IMR-90 (cell line): ENCODE measurements at regions not wholly inside any gene's neighbourhood (a gene's known extent, or its start where the extent isn't known, plus 50 kb on each side); places are given as distances from the start of the nearest gene placed in this dataset.

Experiments
- ATAC-seq: fragments of 200-7000 bp; cut with Tn5 transposase; 2 replicates; pipeline ENCODE4 v1.9.1; 2020; ENCODE audit warnings: low read depth, mild to moderate bottlenecking, moderate library complexity
- BruUV-seq: library from RNA; stranded (reverse); fragments of 400-500 nt; replicated peaks from 2 replicates; lab custom pipeline; 2021; lab: Mats Ljungman, UMichigan
- CTCF ChIA-PET: fragments of 300-600 bp; formaldehyde crosslinking; extraction: SDS; loops from one replicate; lab custom pipeline; 2021; ENCODE audit warnings: antibody characterized with exemption; lab: Yijun Ruan, JAX
- POLR2A ChIA-PET: fragments of 300-600 bp; sonication (Branson Sonifier 250); formaldehyde crosslinking; loops from one replicate; lab custom pipeline; 2022; ENCODE audit warnings: antibody characterized with exemption; ENCODE audit not compliant: unreplicated experiment; lab: Charles Lee
- DNase-seq: peaks from one replicate; pipeline ENCODE4 v3.0.0; 2013
- H2AFZ ChIP-seq: replicated peaks from 2 replicates; pipeline ENCODE3; 2013; ENCODE audit warnings: low read length, mild to moderate bottlenecking; ENCODE audit not compliant: poor library complexity
- H2AK5ac ChIP-seq: 2 replicates; pipeline ENCODE4 v1.6.1; 2013; ENCODE audit warnings: low read depth, low read length, inconsistent platforms
- H2AK9ac ChIP-seq: replicated peaks from 2 replicates; pipeline ENCODE3; 2013; ENCODE audit warnings: mild to moderate bottlenecking, low read depth, low read length, moderate library complexity; ENCODE audit not compliant: poor library complexity
- H2BK120ac ChIP-seq: 2 replicates; pipeline ENCODE4 v1.6.1; 2013; ENCODE audit warnings: low read depth, low read length, inconsistent platforms
- H2BK15ac ChIP-seq: 3 replicates; pipeline ENCODE4 v1.6.1; 2013; ENCODE audit warnings: low read depth, low read length, inconsistent platforms
- H2BK20ac ChIP-seq: 2 replicates; pipeline ENCODE4 v1.6.1; 2013; ENCODE audit warnings: low read depth, mild to moderate bottlenecking, inconsistent platforms, low read length, moderate library complexity
- H2BK5ac ChIP-seq: 2 replicates; pipeline ENCODE4 v1.6.1; 2013; ENCODE audit warnings: mild to moderate bottlenecking, low read depth, low read length, inconsistent platforms; ENCODE audit not compliant: poor library complexity, severe bottlenecking
- H3K14ac ChIP-seq: replicated peaks from 2 replicates; pipeline ENCODE4 v1.6.1; 2013; ENCODE audit warnings: low read depth, low read length, inconsistent platforms
- H3K18ac ChIP-seq: 2 replicates; pipeline ENCODE4 v1.6.1; 2013; ENCODE audit warnings: low read depth, low read length, control low read depth
- H3K23ac ChIP-seq: 2 replicates; pipeline ENCODE4 v1.6.1; 2013; ENCODE audit warnings: low read depth, low read length, inconsistent platforms
- H3K27ac ChIP-seq: 2 replicates; pipeline ENCODE4 v1.5.1; 2013; ENCODE audit warnings: mild to moderate bottlenecking, control low read depth, low read length; ENCODE audit not compliant: insufficient read depth
- H3K27me3 ChIP-seq: 2 replicates; pipeline ENCODE4 v1.6.1; 2013; ENCODE audit warnings: low read length; ENCODE audit not compliant: control insufficient read depth, insufficient read depth
- H3K36me3 ChIP-seq: 2 replicates; pipeline ENCODE4 v1.6.1; 2013; ENCODE audit warnings: low read length, mixed read lengths; ENCODE audit not compliant: control insufficient read depth, insufficient read depth
- H3K4ac ChIP-seq: 2 replicates; pipeline ENCODE4 v1.6.1; 2013; ENCODE audit warnings: low read depth, low read length, inconsistent platforms
- H3K4me1 ChIP-seq: 2 replicates; pipeline ENCODE4 v1.6.1; 2013; ENCODE audit warnings: low read length, mixed read lengths; ENCODE audit not compliant: control insufficient read depth, insufficient read depth
- H3K4me2 ChIP-seq: 2 replicates; pipeline ENCODE4 v1.6.1; 2013; ENCODE audit warnings: low read depth, mild to moderate bottlenecking, control low read depth, low read length, moderate library complexity
- H3K4me3 ChIP-seq: 2 replicates; pipeline ENCODE4 v1.5.1; 2013; ENCODE audit warnings: low read depth, mild to moderate bottlenecking, control low read depth, low read length, moderate library complexity; ENCODE audit not compliant: insufficient read depth
- H3K56ac ChIP-seq: 2 replicates; pipeline ENCODE4 v1.6.1; 2013; ENCODE audit warnings: low read length, inconsistent platforms; ENCODE audit not compliant: insufficient read depth; ENCODE audit errors: extremely low read depth
- H3K79me1 ChIP-seq, 2 experiments: 2 replicates each; pipeline ENCODE4 v1.6.1; 2013; ENCODE audit warnings: low read length in 2 of 2, inconsistent platforms in 1 of 2, low read depth in 1 of 2
- H3K9ac ChIP-seq: 2 replicates; pipeline ENCODE4 v1.6.1; 2013; ENCODE audit warnings: low read depth, low read length, control low read depth
- H3K9me1 ChIP-seq: 2 replicates; pipeline ENCODE4 v1.6.1; 2013; ENCODE audit warnings: low read length, inconsistent platforms; ENCODE audit not compliant: insufficient read depth
- H3K9me3 ChIP-seq: 2 replicates; pipeline ENCODE4 v1.6.1; 2013; ENCODE audit warnings: low read length; ENCODE audit not compliant: control insufficient read depth, insufficient read depth
- H4K20me1 ChIP-seq: 2 replicates; pipeline ENCODE4 v1.6.1; 2013; ENCODE audit warnings: low read length, inconsistent platforms; ENCODE audit not compliant: insufficient read depth
- H4K5ac ChIP-seq: 2 replicates; pipeline ENCODE4 v1.6.1; 2013; ENCODE audit warnings: mild to moderate bottlenecking, low read depth, low read length, control low read depth
- H4K8ac ChIP-seq, 2 experiments: 2 replicates each; pipeline ENCODE4 v1.6.1; 2013; ENCODE audit warnings: low read depth in 2 of 2, low read length in 2 of 2, control low read depth in 1 of 2, inconsistent platforms in 1 of 2
- H4K91ac ChIP-seq: 2 replicates; pipeline ENCODE4 v1.6.1; 2013; ENCODE audit warnings: low read depth, low read length, inconsistent platforms; ENCODE audit not compliant: insufficient read depth
- BHLHE40 ChIP-seq: fragments of 150-350 bp; IDR thresholded peaks from 2 replicates; pipeline ENCODE4 v1.6.1; 2016; ENCODE audit warnings: mild to moderate bottlenecking, low read depth, low read length
- CEBPB ChIP-seq: IDR thresholded peaks from 2 replicates; pipeline ENCODE4 v1.6.1; 2012; ENCODE audit warnings: low read depth, low read length, improper control_type of control experiment
- FOS ChIP-seq: fragments of 150-350 bp; IDR thresholded peaks from 2 replicates; pipeline ENCODE4 v1.6.1; 2016; ENCODE audit warnings: low read depth, low read length
- MAFK ChIP-seq: IDR thresholded peaks from 2 replicates; pipeline ENCODE4 v1.6.1; 2012; ENCODE audit warnings: low read depth, low read length, improper control_type of control experiment
- MAZ ChIP-seq: IDR thresholded peaks from 2 replicates; pipeline ENCODE4 v1.6.1; 2012; ENCODE audit warnings: low read depth, mild to moderate bottlenecking, low read length, improper control_type of control experiment, moderate library complexity, borderline replicate concordance
- MXI1 ChIP-seq: IDR thresholded peaks from 2 replicates; pipeline ENCODE4 v1.6.1; 2012; ENCODE audit warnings: low read depth, mild to moderate bottlenecking, low read length, moderate library complexity, borderline replicate concordance
- POLR2A ChIP-seq: IDR thresholded peaks from 2 replicates; pipeline ENCODE4 v1.6.1; 2012; ENCODE audit warnings: mild to moderate bottlenecking, low read depth, low read length
- RAD21 ChIP-seq: IDR thresholded peaks from 2 replicates; pipeline ENCODE4 v1.6.1; 2012; ENCODE audit warnings: low read length, improper control_type of control experiment
- RCOR1 ChIP-seq: IDR thresholded peaks from 2 replicates; pipeline ENCODE4 v1.6.1; 2012; ENCODE audit warnings: mild to moderate bottlenecking, low read length, improper control_type of control experiment; ENCODE audit not compliant: insufficient replicate concordance
- RFX5 ChIP-seq: IDR thresholded peaks from 2 replicates; pipeline ENCODE4 v1.8.0; 2012; ENCODE audit warnings: low read depth, mild to moderate bottlenecking, low read length, moderate library complexity
- SMC3 ChIP-seq: fragments of 150-350 bp; IDR thresholded peaks from 2 replicates; pipeline ENCODE4 v1.6.1; 2016; ENCODE audit warnings: low read depth, mild to moderate bottlenecking, antibody characterized with exemption, low read length, moderate library complexity
- WGBS, 2 experiments: methylation state at CpG; one replicate each; pipeline versions ENCODE4 v1.1.5 to v1.1.7; 2013; ENCODE audit warnings: missing lambda C conversion rate in 2 of 2; ENCODE audit not compliant: insufficient read length in 1 of 2; ENCODE audit errors: extremely low coverage in 2 of 2; 5-methylcytosine and 5-hydroxymethylcytosine counted together
- dilution Hi-C: fragments of 300-500 bp; cut with HindIII; formaldehyde crosslinking; loops from one replicate; pipeline ENCODE4 v1.14.3; 2018; ENCODE audit warnings: low sequenced_read_pairs; ENCODE audit not compliant: unreplicated experiment
- in situ Hi-C: fragments of 300-500 bp; cut with MboI; formaldehyde crosslinking; loops from 3 replicates; pipeline ENCODE4 v1.14.3; 2019; ENCODE audit warnings: low sequenced_read_pairs, inconsistent platforms, mixed read lengths
- intact Hi-C: fragments of 100-400 bp; cut with micrococcal nuclease; formaldehyde crosslinking; loops from 2 replicates; pipeline ENCODE4 v1.10.0; 2022
- TF ChIP-seq, protein P1 (sequence below): conservative IDR thresholded peaks from 2 replicates; pipeline ENCODE4 v1.5.1; 2012; ENCODE audit warnings: mild to moderate bottlenecking, low read depth, low read length, improper control_type of control experiment
- TF ChIP-seq, protein P2 (sequence below): fragments of 150-350 bp; IDR thresholded peaks from 2 replicates; pipeline ENCODE4 v1.6.1; 2017; ENCODE audit warnings: mild to moderate bottlenecking, antibody characterized with exemption, low read length, low read depth
- TF ChIP-seq, protein P3 (sequence below): fragments of 150-350 bp; IDR thresholded peaks from 2 replicates; pipeline ENCODE4 v1.6.1; 2016; ENCODE audit warnings: low read depth, mild to moderate bottlenecking, low read length, moderate library complexity, borderline replicate concordance

DNA sequence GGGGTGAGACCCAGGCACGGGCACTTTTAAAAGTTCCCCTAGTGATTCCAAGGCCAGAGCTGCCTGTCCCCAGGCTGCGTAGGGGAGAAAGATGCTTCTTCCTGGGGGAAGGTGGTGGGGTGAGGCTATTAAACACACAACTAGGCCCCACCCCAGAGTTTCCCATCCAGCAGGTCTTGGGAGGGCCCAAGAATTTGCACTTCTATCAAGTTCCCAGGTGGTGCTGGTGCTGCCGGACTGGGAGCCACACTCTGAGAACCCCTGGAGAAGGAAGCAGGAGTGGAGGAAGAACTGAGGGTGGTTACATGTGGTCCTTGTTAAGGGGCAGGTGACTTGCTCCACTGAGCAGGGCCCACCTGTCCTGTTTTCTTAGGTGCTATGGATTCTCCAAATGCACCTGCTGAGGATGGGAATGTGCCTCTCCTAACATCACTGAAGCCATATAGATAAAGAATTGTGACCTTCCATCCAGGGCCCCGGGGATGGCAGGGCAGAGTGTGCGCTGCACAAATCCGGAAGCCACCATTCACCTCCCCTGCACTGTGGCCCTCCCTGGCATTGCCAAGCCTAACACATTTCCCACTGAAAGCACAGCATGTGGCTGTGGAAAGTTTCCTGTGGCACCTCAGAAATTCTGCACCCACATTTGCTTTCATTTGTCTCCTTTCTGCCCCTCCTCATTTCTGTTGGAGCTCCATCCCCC lies 111.5 kb upstream of the MEF2A start:
- POLR2A ChIA-PET = no interaction called here
- WGBS, 2 experiments = no CpG with 5 or more reads among the region's 6 CpGs
- peak overlapping the region; percentile 97 for H2AK5ac ChIP-seq

More for the DNA sequence above, 111.5 kb upstream of the MEF2A start:
- no TSS peak for BruUV-seq
- DNase-seq (no peak), ATAC-seq (no peak; the same call in 1 of the 2 replicates)
- H4K8ac ChIP-seq = peak overlapping the region; percentile 85 to 92
- peak overlapping the region; percentile 76 for H3K18ac ChIP-seq
- no peak overlapping the region for H3K4me3 ChIP-seq
- H3K23ac ChIP-seq = peak overlapping the region; percentile 76; the same call in 1 of the 2 replicates
- peak overlapping the region; percentile 1; the same call in 1 of the 2 replicates for H3K4me2 ChIP-seq
- H3K9me1 ChIP-seq = peaks cover 35% of the 10 kb centered on the region
- peak overlapping the region; percentile 97 for H3K4ac ChIP-seq
- peaks cover 33% of the 10 kb centered on the region for H3K4me1 ChIP-seq
- TF ChIP-seq SMC3 = no peak
- TF ChIP-seq, protein P1, sequence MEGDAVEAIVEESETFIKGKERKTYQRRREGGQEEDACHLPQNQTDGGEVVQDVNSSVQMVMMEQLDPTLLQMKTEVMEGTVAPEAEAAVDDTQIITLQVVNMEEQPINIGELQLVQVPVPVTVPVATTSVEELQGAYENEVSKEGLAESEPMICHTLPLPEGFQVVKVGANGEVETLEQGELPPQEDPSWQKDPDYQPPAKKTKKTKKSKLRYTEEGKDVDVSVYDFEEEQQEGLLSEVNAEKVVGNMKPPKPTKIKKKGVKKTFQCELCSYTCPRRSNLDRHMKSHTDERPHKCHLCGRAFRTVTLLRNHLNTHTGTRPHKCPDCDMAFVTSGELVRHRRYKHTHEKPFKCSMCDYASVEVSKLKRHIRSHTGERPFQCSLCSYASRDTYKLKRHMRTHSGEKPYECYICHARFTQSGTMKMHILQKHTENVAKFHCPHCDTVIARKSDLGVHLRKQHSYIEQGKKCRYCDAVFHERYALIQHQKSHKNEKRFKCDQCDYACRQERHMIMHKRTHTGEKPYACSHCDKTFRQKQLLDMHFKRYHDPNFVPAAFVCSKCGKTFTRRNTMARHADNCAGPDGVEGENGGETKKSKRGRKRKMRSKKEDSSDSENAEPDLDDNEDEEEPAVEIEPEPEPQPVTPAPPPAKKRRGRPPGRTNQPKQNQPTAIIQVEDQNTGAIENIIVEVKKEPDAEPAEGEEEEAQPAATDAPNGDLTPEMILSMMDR = no peak
- TF ChIP-seq, protein P2, sequence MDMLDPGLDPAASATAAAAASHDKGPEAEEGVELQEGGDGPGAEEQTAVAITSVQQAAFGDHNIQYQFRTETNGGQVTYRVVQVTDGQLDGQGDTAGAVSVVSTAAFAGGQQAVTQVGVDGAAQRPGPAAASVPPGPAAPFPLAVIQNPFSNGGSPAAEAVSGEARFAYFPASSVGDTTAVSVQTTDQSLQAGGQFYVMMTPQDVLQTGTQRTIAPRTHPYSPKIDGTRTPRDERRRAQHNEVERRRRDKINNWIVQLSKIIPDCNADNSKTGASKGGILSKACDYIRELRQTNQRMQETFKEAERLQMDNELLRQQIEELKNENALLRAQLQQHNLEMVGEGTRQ = no peak
- TF ChIP-seq MXI1 = no peak
- TF ChIP-seq BHLHE40 = no peak
- TF ChIP-seq FOS = no peak
- no peak for TF ChIP-seq MAFK
- TF ChIP-seq, protein P3, sequence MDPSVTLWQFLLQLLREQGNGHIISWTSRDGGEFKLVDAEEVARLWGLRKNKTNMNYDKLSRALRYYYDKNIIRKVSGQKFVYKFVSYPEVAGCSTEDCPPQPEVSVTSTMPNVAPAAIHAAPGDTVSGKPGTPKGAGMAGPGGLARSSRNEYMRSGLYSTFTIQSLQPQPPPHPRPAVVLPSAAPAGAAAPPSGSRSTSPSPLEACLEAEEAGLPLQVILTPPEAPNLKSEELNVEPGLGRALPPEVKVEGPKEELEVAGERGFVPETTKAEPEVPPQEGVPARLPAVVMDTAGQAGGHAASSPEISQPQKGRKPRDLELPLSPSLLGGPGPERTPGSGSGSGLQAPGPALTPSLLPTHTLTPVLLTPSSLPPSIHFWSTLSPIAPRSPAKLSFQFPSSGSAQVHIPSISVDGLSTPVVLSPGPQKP = no peak
- no peak for TF ChIP-seq RAD21
- no peak for TF ChIP-seq RCOR1
- no peak for TF ChIP-seq MAZ
- no peak for TF ChIP-seq POLR2A
- TF ChIP-seq RFX5 = no peak
- TF ChIP-seq CEBPB = no peak
- peak overlapping the region; percentile 97 for H4K91ac ChIP-seq
- H4K5ac ChIP-seq = peak overlapping the region; percentile 56
- peak overlapping the region; percentile 63 for H2BK5ac ChIP-seq
- H3K9me3 ChIP-seq = no peaks in the 10 kb centered on the region
- no peaks in the 10 kb centered on the region for H3K27me3 ChIP-seq
- peak overlapping the region; percentile 99 for H2BK120ac ChIP-seq
- H3K36me3 ChIP-seq = no peaks in the 10 kb centered on the region
- peak overlapping the region; percentile 11 for H3K9ac ChIP-seq
- peak overlapping the region; percentile 92 for H3K14ac ChIP-seq
- H2AK9ac ChIP-seq = peak overlapping the region; percentile 97
- peak overlapping the region; percentile 95; the same call in 2 of the 3 replicates for H2BK15ac ChIP-seq
- peak overlapping the region; percentile 75 for H3K27ac ChIP-seq
- peak overlapping the region; percentile 98 for H2BK20ac ChIP-seq
- H3K56ac ChIP-seq = peak overlapping the region; percentile 73
- CTCF ChIA-PET = interaction anchor here (0.5 to 1.8 kb wide), 2 partner anchors 118 to 250 kb away, joined by 3 to 7 read pairs; no protein-coding TSS in a partner anchor
- intact Hi-C loops = loop anchor here (1.0 to 2.0 kb wide), 3 partner anchors 12 to 113 kb away; no protein-coding TSS in a partner anchor
- dilution Hi-C loops = no loop called here
- H3K79me1 ChIP-seq = no peaks in the 10 kb centered on the region
- H2AFZ ChIP-seq = peak overlapping the region; percentile 88
- H4K20me1 ChIP-seq = no peaks in the 10 kb centered on the region
- in situ Hi-C loops = no loop called here
